ENCODE measurements at regions not wholly inside any gene's neighbourhood (a gene's known extent, or its start where the extent isn't known, plus 50 kb on each side); places are given as distances from the start of the nearest gene placed in this dataset.
"Not testable (repeated sequence)": the region's sequence is repeated elsewhere in the genome, so short reads cannot be mapped to it uniquely, and the experiment has no call there.

DNA sequence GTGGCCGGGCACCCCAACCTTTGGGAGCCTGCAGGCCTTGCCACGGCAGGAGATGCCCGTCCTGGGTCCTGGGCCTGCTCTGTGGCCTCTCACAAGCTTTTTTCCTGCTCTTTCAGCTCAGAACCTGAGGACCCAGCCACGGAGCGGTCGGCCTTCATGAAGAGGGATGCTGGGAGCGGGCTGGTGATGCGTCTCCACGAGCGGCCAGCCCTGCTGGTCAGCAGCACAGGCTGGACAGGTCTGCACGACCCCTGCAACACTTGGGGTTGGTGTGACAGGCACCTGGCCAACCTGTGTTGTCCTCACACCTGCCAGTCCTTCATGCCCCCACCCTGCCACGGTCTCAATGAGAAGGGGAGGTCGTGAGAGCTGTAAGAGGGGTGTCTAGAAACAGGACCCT, 170.0 kb downstream of the ADRA2C start:
- ATAC-seq, result no peak
- TF ChIP-seq RARB (CRISPR knock-in tag; IDR thresholded peaks at IDR 0.05) (no peak), ZNF70 (CRISPR knock-in tag; IDR thresholded peaks at IDR 0.05) (no peak), ZNF565 (CRISPR knock-in tag; conservative IDR thresholded peaks at IDR 0.05; ENCODE audit: low read depth) (no peak), ESRRG (CRISPR knock-in tag; IDR thresholded peaks at IDR 0.05) (no peak), BACH2 (CRISPR knock-in tag; IDR thresholded peaks at IDR 0.05; ENCODE audit: borderline replicate concordance) (no peak), ZNF8 (CRISPR knock-in tag; IDR thresholded peaks at IDR 0.05) (no peak), ISL1 (CRISPR knock-in tag; IDR thresholded peaks at IDR 0.05) (no peak), SNAI2 (CRISPR knock-in tag; IDR thresholded peaks at IDR 0.05) (no peak), ZC3H10 (CRISPR knock-in tag; IDR thresholded peaks at IDR 0.05) (no peak), GLIS3 (CRISPR knock-in tag; IDR thresholded peaks at IDR 0.05) (no peak), ZFP30 (CRISPR knock-in tag; IDR thresholded peaks at IDR 0.05) (no peak), ZFP3 (CRISPR knock-in tag; IDR thresholded peaks at IDR 0.05) (no peak), PPARA (CRISPR knock-in tag; IDR thresholded peaks at IDR 0.05; ENCODE audit: borderline replicate concordance) (no peak), OSR1 (CRISPR knock-in tag; IDR thresholded peaks at IDR 0.05) (no peak), TOX (CRISPR knock-in tag; IDR thresholded peaks at IDR 0.05; ENCODE audit: borderline replicate concordance) (no peak)
- TF ChIP-seq, protein P1, sequence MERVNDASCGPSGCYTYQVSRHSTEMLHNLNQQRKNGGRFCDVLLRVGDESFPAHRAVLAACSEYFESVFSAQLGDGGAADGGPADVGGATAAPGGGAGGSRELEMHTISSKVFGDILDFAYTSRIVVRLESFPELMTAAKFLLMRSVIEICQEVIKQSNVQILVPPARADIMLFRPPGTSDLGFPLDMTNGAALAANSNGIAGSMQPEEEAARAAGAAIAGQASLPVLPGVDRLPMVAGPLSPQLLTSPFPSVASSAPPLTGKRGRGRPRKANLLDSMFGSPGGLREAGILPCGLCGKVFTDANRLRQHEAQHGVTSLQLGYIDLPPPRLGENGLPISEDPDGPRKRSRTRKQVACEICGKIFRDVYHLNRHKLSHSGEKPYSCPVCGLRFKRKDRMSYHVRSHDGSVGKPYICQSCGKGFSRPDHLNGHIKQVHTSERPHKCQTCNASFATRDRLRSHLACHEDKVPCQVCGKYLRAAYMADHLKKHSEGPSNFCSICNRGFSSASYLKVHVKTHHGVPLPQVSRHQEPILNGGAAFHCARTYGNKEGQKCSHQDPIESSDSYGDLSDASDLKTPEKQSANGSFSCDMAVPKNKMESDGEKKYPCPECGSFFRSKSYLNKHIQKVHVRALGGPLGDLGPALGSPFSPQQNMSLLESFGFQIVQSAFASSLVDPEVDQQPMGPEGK (CRISPR knock-in tag; IDR thresholded peaks at IDR 0.05; ENCODE audit: borderline replicate concordance), result no peak
- TF ChIP-seq, protein P2, sequence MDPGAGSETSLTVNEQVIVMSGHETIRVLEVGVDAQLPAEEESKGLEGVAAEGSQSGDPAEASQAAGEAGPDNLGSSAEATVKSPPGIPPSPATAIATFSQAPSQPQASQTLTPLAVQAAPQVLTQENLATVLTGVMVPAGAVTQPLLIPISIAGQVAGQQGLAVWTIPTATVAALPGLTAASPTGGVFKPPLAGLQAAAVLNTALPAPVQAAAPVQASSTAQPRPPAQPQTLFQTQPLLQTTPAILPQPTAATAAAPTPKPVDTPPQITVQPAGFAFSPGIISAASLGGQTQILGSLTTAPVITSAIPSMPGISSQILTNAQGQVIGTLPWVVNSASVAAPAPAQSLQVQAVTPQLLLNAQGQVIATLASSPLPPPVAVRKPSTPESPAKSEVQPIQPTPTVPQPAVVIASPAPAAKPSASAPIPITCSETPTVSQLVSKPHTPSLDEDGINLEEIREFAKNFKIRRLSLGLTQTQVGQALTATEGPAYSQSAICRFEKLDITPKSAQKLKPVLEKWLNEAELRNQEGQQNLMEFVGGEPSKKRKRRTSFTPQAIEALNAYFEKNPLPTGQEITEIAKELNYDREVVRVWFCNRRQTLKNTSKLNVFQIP (CRISPR knock-in tag; IDR thresholded peaks at IDR 0.05; ENCODE audit: borderline replicate concordance, low read depth), result no peak
- TF ChIP-seq, protein P3, sequence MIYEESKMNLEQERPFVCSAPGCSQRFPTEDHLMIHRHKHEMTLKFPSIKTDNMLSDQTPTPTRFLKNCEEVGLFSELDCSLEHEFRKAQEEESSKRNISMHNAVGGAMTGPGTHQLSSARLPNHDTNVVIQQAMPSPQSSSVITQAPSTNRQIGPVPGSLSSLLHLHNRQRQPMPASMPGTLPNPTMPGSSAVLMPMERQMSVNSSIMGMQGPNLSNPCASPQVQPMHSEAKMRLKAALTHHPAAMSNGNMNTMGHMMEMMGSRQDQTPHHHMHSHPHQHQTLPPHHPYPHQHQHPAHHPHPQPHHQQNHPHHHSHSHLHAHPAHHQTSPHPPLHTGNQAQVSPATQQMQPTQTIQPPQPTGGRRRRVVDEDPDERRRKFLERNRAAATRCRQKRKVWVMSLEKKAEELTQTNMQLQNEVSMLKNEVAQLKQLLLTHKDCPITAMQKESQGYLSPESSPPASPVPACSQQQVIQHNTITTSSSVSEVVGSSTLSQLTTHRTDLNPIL (CRISPR knock-in tag; IDR thresholded peaks at IDR 0.05; ENCODE audit: low read depth), result no peak
- TF ChIP-seq, protein P4, sequence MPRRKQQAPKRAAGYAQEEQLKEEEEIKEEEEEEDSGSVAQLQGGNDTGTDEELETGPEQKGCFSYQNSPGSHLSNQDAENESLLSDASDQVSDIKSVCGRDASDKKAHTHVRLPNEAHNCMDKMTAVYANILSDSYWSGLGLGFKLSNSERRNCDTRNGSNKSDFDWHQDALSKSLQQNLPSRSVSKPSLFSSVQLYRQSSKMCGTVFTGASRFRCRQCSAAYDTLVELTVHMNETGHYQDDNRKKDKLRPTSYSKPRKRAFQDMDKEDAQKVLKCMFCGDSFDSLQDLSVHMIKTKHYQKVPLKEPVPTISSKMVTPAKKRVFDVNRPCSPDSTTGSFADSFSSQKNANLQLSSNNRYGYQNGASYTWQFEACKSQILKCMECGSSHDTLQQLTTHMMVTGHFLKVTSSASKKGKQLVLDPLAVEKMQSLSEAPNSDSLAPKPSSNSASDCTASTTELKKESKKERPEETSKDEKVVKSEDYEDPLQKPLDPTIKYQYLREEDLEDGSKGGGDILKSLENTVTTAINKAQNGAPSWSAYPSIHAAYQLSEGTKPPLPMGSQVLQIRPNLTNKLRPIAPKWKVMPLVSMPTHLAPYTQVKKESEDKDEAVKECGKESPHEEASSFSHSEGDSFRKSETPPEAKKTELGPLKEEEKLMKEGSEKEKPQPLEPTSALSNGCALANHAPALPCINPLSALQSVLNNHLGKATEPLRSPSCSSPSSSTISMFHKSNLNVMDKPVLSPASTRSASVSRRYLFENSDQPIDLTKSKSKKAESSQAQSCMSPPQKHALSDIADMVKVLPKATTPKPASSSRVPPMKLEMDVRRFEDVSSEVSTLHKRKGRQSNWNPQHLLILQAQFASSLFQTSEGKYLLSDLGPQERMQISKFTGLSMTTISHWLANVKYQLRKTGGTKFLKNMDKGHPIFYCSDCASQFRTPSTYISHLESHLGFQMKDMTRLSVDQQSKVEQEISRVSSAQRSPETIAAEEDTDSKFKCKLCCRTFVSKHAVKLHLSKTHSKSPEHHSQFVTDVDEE (CRISPR knock-in tag; IDR thresholded peaks at IDR 0.05), result no peak
- TF ChIP-seq, protein P5, sequence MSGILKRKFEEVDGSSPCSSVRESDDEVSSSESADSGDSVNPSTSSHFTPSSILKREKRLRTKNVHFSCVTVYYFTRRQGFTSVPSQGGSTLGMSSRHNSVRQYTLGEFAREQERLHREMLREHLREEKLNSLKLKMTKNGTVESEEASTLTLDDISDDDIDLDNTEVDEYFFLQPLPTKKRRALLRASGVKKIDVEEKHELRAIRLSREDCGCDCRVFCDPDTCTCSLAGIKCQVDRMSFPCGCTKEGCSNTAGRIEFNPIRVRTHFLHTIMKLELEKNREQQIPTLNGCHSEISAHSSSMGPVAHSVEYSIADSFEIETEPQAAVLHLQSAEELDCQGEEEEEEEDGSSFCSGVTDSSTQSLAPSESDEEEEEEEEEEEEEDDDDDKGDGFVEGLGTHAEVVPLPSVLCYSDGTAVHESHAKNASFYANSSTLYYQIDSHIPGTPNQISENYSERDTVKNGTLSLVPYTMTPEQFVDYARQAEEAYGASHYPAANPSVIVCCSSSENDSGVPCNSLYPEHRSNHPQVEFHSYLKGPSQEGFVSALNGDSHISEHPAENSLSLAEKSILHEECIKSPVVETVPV (CRISPR knock-in tag; IDR thresholded peaks at IDR 0.05), result no peak

DNA sequence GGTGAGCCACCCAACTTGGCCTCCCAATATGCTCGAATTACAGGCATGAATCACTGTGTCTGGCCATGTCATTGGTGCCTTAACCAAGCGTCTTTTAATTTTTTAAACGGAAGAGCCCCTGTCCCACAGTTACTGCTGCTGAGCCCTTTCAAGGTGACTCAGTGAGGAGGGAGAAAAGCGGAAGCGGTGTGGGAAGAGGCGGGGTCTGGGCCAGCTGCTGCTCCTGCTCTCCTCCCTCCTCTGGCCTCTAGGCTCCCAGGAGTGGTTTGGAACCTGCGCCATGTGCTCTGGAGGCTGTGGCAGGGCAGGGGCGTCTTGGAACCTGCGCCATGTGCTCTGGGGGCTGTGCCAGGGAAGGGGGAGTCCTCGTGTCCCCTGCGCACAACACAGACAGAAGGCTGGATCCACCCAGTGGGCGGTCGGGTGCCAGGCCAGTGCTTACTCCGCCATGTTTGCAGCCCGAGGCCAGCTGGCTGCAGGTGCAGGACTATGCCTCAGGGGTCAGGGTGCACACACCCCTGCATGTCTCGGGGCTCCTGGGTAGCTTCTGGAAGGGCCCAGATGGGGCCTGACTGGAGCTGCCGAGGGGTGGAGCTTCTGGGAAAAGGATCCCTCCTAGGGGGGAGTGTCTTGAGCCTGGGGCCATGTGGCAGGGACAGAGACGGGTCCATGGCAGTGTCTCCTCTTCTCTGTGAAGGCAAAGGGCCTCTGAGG, 171.8 kb downstream of the ADRA2C start:
- not testable (repeated sequence) for ATAC-seq

DNA sequence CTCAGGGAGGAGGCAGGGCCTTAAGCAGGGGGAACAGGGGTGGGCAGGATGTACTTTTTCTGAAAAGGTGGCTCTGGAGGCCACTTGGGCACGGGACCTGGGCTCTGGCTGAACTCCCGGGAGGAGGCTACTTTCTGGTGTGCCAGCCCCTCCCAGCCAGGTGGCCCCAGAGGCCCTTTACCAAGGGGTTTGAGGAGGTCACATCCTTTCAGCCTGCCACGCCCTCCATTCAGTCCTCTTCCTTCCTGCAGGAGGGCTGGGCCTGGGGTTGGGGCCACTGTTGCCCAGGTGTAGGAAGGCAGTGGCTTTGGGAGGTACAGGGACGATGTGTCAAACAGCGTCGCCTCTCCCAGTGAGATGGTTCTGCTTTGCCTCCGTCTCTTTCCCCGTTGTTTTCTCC, 172.5 kb downstream of the ADRA2C start:
- not testable (repeated sequence) for ATAC-seq

DNA sequence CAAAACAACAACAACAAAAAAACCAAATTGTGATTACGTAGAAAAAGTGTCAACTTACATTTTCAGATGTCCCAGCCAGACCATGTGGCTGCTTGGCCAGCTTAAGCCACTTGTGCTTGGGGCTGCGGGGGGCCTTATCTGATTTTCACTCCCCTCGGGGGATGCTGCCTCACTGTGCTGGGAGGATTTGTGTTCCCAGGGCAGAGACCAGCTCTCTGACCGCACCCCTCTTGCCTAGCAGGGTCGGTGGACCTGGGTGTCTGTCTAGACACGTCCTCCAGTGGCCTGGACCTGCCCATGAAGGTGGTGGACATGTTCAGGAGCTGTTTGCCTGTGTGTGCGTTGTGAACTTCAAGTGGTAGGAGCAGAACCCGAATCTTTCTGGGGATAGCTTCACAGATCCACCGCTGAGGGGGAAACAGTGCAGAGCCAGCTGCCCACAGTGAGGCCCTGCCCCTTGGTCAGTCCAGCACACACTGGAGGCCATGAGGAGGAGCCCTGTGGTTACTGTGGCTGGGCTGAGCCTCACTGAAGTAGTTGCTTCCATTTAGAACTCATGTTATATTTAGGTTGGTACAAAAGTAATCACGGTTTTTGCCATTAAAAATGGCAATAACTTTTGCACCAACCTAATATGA, 173.9 kb downstream of the ADRA2C start:
- not testable (repeated sequence) for ATAC-seq

DNA sequence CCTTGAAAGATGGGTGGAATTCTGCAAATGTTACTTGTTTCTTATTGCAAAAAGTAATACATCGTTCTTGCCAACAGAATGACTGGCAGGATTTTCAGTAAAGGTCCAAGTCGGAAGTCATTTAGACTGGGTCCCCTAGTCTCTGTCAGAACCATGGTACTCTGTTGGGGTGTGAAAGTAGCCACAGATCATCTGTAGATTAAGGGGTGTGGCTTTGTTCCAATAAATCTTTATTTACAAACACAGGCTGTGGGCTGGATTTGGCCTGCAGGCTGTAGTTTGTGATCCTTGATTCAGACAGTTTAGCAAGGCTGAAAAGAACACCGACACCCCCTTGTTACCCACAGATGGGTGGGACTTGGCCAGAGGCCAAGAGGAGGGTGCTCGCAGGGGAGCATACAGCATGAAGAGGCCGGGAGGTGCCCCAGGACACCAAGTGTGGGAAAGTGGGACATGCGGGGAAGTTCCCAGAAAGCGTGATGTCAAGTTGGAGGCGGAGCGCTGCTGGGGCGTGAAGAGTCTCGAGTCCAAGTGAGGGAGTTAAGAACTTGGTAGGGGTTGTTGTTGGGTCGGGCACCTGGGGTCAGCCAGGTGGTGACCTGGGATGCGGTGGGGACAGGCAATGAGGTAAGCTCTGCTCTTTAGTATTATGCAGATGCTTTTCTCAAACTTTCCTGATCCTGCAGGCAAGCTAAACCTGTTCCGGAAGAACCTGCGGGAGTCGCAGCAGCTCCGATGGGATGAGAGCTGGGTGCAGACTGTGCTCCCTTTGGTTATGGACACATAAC, 175.7 kb downstream of the ADRA2C start:
- ATAC-seq, result not testable (repeated sequence)

DNA sequence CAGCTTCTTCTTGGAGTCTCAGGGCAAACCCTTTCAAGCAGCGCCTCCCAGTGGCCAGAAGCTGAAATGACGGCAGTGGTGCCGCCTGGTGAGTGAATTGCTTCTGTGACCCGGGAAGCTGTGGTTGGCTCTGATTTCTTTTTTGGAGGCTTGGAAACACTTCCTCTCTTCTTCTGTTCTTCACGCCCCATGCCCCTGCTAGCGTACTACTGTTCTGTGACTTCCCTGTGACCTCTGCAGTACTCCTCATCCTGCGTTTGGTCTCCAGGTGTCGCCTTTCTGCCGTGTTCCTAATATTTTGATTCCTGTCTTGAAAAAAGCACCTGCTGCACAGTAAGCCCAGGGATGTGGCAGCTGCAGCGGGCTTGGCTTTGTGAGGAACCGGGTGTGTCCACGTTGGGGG, 176.4 kb downstream of the ADRA2C start:
- not testable (repeated sequence) for ATAC-seq

DNA sequence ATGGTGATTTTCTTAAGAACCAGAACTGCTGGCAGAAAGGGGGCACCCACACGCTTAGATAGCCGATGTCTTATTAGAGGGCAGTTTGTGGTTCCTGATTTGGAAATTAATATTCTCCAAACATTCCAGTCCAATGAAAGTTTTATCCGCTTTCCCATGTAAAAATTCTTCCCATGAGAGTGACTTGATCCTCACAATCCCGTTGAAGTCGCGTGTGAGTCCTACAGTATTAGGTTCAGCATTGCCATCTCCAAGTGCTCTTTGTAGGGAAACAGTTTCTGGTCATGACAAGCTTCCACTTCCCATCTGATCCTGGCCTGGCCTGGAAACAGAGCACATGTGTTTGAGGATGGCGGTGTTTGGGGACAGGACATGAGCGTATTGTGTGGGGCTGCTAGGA, 176.9 kb downstream of the ADRA2C start:
- ATAC-seq, result not testable (repeated sequence)
